Suprapubic skin (tissue), 4 donors: ENCODE measurements at regions not wholly inside any gene's neighbourhood (a gene's known extent, or its start where the extent isn't known, plus 50 kb on each side); places are given as distances from the start of the nearest gene placed in this dataset.

Source experiments
- POLR2A ChIP-seq, 2 donors: fragments of 450-650 bp; IDR thresholded peaks; one replicate each; pipeline ENCODE4 v1.6.1; 2017; ENCODE audit warnings: antibody characterized with exemption in 2 of 2, mild to moderate bottlenecking in 2 of 2, moderate library complexity in 2 of 2
- POLR2AphosphoS5 ChIP-seq, 3 donors: sonication (generic); formaldehyde crosslinking; IDR thresholded peaks; one replicate each; pipeline ENCODE4 v1.6.1; 2017; ENCODE audit warnings: antibody characterized with exemption in 3 of 3

- TF ChIP-seq POLR2A (IDR thresholded peaks at IDR 0.05), result no peak
- no peak for TF ChIP-seq POLR2AphosphoS5 (IDR thresholded peaks at IDR 0.05)
Measured at GRCh38 chr18:55013685-55014084, 54.4 kb upstream of the CCDC68 start.
